WTC11 (cell line): ENCODE measurements at regions not wholly inside any gene's neighbourhood (a gene's known extent, or its start where the extent isn't known, plus 50 kb on each side); places are given as distances from the start of the nearest gene placed in this dataset.

Source experiments
- ATAC-seq: fragments of 200-7000 bp; cut with Tn5 transposase; 2 replicates; pipeline ENCODE4 v1.10.0; 2021; ENCODE audit warnings: mild to moderate bottlenecking, moderate library complexity
- CTCF ChIA-PET: fragments of 300-600 bp; sonication (Branson Sonifier 250); formaldehyde crosslinking; loops from one replicate; lab custom pipeline; 2021; ENCODE audit warnings: antibody characterized with exemption; lab: Charles Lee
- POLR2A ChIA-PET: fragments of 350-600 bp; sonication (Branson Sonifier 250); formaldehyde crosslinking; loops from one replicate; lab custom pipeline; 2021; ENCODE audit warnings: antibody characterized with exemption; lab: Charles Lee
- DNase-seq: peaks from one replicate; pipeline ENCODE4 v3.0.0; 2021; ENCODE audit warnings: low spot score
- H3K27ac Mint-ChIP-seq: 2 replicates; pipeline ENCODE4 v1.8.0; 2021; ENCODE audit warnings: mixed read lengths
- H3K27me3 Mint-ChIP-seq: 2 replicates; pipeline ENCODE4 v1.8.0; 2021; ENCODE audit warnings: low read depth, mild to moderate bottlenecking, moderate library complexity, mixed read lengths
- H3K36me3 Mint-ChIP-seq: 2 replicates; pipeline ENCODE4 v1.8.0; 2021; ENCODE audit warnings: mixed read lengths
- H3K4me1 Mint-ChIP-seq: 2 replicates; pipeline ENCODE4 v1.8.0; 2022; ENCODE audit warnings: mixed read lengths
- H3K4me3 Mint-ChIP-seq: 2 replicates; pipeline ENCODE4 v1.8.0; 2021; ENCODE audit warnings: mild to moderate bottlenecking, moderate library complexity, mixed read lengths
- H3K9me3 Mint-ChIP-seq: 2 replicates; pipeline ENCODE4 v1.8.0; 2021; ENCODE audit warnings: mixed read lengths
- CBFB ChIP-seq: sonication (generic); formaldehyde crosslinking; IDR thresholded peaks from 2 replicates; pipeline ENCODE4 v1.8.1; 2022; ENCODE audit warnings: mild to moderate bottlenecking, low read depth, missing genetic modification reagents
- ETV6 ChIP-seq: sonication (generic); formaldehyde crosslinking; IDR thresholded peaks from 2 replicates; pipeline ENCODE4 v1.8.1; 2022; ENCODE audit warnings: mild to moderate bottlenecking, missing genetic modification reagents
- HMGA2 ChIP-seq: fragments of 250-450 bp; sonication (Bioruptor Pico); IDR thresholded peaks from 2 replicates; pipeline ENCODE4 v1.4.0; 2021; ENCODE audit warnings: mild to moderate bottlenecking, moderate library complexity
- MXD4 ChIP-seq: fragments of 250-450 bp; sonication (Bioruptor Pico); IDR thresholded peaks from 2 replicates; pipeline ENCODE4 v1.8.0; 2021; ENCODE audit warnings: mild to moderate bottlenecking, moderate library complexity, borderline replicate concordance
- TCF7 ChIP-seq: sonication (generic); formaldehyde crosslinking; IDR thresholded peaks from 2 replicates; pipeline ENCODE4 v1.8.0; 2022; ENCODE audit warnings: mild to moderate bottlenecking, low read depth, missing genetic modification reagents, moderate library complexity
- TEAD4 ChIP-seq: sonication (generic); formaldehyde crosslinking; IDR thresholded peaks from 2 replicates; pipeline ENCODE4 v1.8.0; 2022; ENCODE audit warnings: mild to moderate bottlenecking, missing genetic modification reagents
- ZBTB21 ChIP-seq: sonication (generic); formaldehyde crosslinking; IDR thresholded peaks from 2 replicates; pipeline ENCODE4 v1.8.1; 2023; ENCODE audit warnings: mild to moderate bottlenecking, missing genetic modification reagents, borderline replicate concordance
- TF ChIP-seq, protein P1 (sequence below): sonication (generic); formaldehyde crosslinking; IDR thresholded peaks from 2 replicates; pipeline ENCODE4 v1.8.0; 2023; ENCODE audit warnings: missing genetic modification reagents
- TF ChIP-seq, protein P2 (sequence below): sonication (generic); formaldehyde crosslinking; IDR thresholded peaks from 2 replicates; pipeline ENCODE4 v1.8.0; 2023; ENCODE audit warnings: missing genetic modification reagents, mild to moderate bottlenecking, borderline replicate concordance
- TF ChIP-seq, protein P3 (sequence below): sonication (generic); formaldehyde crosslinking; IDR thresholded peaks from 2 replicates; pipeline ENCODE4 v1.8.1; 2023; ENCODE audit warnings: mild to moderate bottlenecking, missing genetic modification reagents, borderline replicate concordance
- TF ChIP-seq, protein P4 (sequence below): sonication (generic); formaldehyde crosslinking; IDR thresholded peaks from 2 replicates; pipeline ENCODE4 v1.8.1; 2022; ENCODE audit warnings: mild to moderate bottlenecking, moderate library complexity, missing genetic modification reagents
- TF ChIP-seq, protein P5 (sequence below): fragments of 250-450 bp; sonication (Bioruptor Pico); IDR thresholded peaks from 2 replicates; pipeline ENCODE4 v1.9.0; 2021; ENCODE audit warnings: mild to moderate bottlenecking

DNA sequence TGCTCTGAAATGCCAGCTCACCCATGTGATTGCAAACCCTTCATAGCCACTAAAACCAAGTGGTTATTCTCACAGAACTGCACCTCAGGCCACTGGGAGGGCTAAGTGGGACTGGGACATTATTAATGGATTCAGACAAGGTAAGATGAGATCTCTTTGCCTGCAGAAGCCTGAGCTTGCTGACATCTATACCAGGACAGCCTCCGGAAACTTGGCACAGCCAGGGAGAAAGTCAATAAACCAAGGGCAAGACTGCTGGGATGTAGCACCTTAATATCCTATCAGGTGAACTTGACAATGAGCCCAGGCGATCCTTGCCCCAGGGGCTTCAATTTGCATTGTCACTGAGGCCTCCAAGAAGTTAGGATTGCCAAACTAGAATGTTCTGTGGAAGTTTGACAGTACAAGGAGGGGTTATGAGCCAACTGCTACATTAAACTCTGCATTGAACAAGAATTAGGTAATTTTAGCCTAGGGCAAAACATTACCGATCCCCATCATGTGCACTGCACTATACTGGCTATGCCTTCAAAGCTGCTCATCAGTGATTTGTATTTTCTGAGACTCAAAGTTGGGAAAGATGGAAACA lies 60.1 kb upstream of the RALGAPA2 start:
- H3K27ac Mint-ChIP-seq, result no peak overlapping the region
- ChIA-PET POLR2A (interaction anchor here (0.7 kb wide), 1 partner anchor 701 kb away, joined by 3 read pairs; no protein-coding TSS in a partner anchor), CTCF (no interaction called here)
- H3K4me3 Mint-ChIP-seq, result no peak overlapping the region
- ATAC-seq (no peak), DNase-seq (no peak)
- H3K27me3 Mint-ChIP-seq, result peaks cover 3% of the 10 kb centered on the region; the same call in 1 of the 2 replicates
- TF ChIP-seq, protein P1, sequence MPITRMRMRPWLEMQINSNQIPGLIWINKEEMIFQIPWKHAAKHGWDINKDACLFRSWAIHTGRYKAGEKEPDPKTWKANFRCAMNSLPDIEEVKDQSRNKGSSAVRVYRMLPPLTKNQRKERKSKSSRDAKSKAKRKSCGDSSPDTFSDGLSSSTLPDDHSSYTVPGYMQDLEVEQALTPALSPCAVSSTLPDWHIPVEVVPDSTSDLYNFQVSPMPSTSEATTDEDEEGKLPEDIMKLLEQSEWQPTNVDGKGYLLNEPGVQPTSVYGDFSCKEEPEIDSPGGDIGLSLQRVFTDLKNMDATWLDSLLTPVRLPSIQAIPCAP (CRISPR knock-in tag), result no peak
- TF ChIP-seq, protein P2, sequence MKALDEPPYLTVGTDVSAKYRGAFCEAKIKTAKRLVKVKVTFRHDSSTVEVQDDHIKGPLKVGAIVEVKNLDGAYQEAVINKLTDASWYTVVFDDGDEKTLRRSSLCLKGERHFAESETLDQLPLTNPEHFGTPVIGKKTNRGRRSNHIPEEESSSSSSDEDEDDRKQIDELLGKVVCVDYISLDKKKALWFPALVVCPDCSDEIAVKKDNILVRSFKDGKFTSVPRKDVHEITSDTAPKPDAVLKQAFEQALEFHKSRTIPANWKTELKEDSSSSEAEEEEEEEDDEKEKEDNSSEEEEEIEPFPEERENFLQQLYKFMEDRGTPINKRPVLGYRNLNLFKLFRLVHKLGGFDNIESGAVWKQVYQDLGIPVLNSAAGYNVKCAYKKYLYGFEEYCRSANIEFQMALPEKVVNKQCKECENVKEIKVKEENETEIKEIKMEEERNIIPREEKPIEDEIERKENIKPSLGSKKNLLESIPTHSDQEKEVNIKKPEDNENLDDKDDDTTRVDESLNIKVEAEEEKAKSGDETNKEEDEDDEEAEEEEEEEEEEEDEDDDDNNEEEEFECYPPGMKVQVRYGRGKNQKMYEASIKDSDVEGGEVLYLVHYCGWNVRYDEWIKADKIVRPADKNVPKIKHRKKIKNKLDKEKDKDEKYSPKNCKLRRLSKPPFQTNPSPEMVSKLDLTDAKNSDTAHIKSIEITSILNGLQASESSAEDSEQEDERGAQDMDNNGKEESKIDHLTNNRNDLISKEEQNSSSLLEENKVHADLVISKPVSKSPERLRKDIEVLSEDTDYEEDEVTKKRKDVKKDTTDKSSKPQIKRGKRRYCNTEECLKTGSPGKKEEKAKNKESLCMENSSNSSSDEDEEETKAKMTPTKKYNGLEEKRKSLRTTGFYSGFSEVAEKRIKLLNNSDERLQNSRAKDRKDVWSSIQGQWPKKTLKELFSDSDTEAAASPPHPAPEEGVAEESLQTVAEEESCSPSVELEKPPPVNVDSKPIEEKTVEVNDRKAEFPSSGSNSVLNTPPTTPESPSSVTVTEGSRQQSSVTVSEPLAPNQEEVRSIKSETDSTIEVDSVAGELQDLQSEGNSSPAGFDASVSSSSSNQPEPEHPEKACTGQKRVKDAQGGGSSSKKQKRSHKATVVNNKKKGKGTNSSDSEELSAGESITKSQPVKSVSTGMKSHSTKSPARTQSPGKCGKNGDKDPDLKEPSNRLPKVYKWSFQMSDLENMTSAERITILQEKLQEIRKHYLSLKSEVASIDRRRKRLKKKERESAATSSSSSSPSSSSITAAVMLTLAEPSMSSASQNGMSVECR, result no peak
- TF ChIP-seq TCF7 (no peak), HMGA2 (CRISPR knock-in tag) (no peak), ZBTB21 (no peak), CBFB (CRISPR knock-in tag) (no peak), MXD4 (no peak), ETV6 (CRISPR knock-in tag) (no peak), TEAD4 (no peak)
- TF ChIP-seq, protein P3, sequence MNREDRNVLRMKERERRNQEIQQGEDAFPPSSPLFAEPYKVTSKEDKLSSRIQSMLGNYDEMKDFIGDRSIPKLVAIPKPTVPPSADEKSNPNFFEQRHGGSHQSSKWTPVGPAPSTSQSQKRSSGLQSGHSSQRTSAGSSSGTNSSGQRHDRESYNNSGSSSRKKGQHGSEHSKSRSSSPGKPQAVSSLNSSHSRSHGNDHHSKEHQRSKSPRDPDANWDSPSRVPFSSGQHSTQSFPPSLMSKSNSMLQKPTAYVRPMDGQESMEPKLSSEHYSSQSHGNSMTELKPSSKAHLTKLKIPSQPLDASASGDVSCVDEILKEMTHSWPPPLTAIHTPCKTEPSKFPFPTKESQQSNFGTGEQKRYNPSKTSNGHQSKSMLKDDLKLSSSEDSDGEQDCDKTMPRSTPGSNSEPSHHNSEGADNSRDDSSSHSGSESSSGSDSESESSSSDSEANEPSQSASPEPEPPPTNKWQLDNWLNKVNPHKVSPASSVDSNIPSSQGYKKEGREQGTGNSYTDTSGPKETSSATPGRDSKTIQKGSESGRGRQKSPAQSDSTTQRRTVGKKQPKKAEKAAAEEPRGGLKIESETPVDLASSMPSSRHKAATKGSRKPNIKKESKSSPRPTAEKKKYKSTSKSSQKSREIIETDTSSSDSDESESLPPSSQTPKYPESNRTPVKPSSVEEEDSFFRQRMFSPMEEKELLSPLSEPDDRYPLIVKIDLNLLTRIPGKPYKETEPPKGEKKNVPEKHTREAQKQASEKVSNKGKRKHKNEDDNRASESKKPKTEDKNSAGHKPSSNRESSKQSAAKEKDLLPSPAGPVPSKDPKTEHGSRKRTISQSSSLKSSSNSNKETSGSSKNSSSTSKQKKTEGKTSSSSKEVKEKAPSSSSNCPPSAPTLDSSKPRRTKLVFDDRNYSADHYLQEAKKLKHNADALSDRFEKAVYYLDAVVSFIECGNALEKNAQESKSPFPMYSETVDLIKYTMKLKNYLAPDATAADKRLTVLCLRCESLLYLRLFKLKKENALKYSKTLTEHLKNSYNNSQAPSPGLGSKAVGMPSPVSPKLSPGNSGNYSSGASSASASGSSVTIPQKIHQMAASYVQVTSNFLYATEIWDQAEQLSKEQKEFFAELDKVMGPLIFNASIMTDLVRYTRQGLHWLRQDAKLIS (CRISPR knock-in tag), result no peak
- TF ChIP-seq, protein P4, sequence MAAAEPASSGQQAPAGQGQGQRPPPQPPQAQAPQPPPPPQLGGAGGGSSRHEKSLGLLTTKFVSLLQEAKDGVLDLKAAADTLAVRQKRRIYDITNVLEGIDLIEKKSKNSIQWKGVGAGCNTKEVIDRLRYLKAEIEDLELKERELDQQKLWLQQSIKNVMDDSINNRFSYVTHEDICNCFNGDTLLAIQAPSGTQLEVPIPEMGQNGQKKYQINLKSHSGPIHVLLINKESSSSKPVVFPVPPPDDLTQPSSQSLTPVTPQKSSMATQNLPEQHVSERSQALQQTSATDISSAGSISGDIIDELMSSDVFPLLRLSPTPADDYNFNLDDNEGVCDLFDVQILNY (CRISPR knock-in tag), result no peak
- TF ChIP-seq, protein P5, sequence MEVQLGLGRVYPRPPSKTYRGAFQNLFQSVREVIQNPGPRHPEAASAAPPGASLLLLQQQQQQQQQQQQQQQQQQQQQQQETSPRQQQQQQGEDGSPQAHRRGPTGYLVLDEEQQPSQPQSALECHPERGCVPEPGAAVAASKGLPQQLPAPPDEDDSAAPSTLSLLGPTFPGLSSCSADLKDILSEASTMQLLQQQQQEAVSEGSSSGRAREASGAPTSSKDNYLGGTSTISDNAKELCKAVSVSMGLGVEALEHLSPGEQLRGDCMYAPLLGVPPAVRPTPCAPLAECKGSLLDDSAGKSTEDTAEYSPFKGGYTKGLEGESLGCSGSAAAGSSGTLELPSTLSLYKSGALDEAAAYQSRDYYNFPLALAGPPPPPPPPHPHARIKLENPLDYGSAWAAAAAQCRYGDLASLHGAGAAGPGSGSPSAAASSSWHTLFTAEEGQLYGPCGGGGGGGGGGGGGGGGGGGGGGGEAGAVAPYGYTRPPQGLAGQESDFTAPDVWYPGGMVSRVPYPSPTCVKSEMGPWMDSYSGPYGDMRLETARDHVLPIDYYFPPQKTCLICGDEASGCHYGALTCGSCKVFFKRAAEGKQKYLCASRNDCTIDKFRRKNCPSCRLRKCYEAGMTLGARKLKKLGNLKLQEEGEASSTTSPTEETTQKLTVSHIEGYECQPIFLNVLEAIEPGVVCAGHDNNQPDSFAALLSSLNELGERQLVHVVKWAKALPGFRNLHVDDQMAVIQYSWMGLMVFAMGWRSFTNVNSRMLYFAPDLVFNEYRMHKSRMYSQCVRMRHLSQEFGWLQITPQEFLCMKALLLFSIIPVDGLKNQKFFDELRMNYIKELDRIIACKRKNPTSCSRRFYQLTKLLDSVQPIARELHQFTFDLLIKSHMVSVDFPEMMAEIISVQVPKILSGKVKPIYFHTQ (CRISPR knock-in tag), result no peak
- peaks cover 43% of the 10 kb centered on the region for H3K9me3 Mint-ChIP-seq
- no peaks in the 10 kb centered on the region for H3K4me1 Mint-ChIP-seq
- H3K36me3 Mint-ChIP-seq, result peaks cover 28% of the 10 kb centered on the region
